GM10266 (cell line): ENCODE measurements at regions not wholly inside any gene's neighbourhood (a gene's known extent, or its start where the extent isn't known, plus 50 kb on each side); places are given as distances from the start of the nearest gene placed in this dataset.
"Not testable (repeated sequence)": the region's sequence is repeated elsewhere in the genome, so short reads cannot be mapped to it uniquely, and the experiment has no call there.

Experiments used
- DNase-seq: peaks from one replicate; pipeline ENCODE4 v3.0.0; 2012; ENCODE audit errors: extremely low spot score
- CTCF ChIP-seq: IDR thresholded peaks from 2 replicates; pipeline ENCODE4 v1.5.1; 2012; ENCODE audit warnings: mild to moderate bottlenecking, low read depth; ENCODE audit not compliant: control insufficient read depth, insufficient read depth; ENCODE audit errors: missing control alignments

- DNase-seq, result no peak
- TF ChIP-seq CTCF, result no peak
Measured at GRCh38 chr6:92404281-92404680, 1015.1 kb downstream of the EPHA7 start.

GRCh38 chr6:92399911-92400310 is 1019.4 kb downstream of the EPHA7 start:
- DNase-seq, result no peak
- TF ChIP-seq CTCF, result no peak

GRCh38 chr6:92388706-92389105 is 1030.7 kb downstream of the EPHA7 start:
- not testable (repeated sequence) for DNase-seq

GRCh38 chr6:92380803-92381601 is 1038.4 kb downstream of the EPHA7 start:
- DNase-seq, result no peak
- TF ChIP-seq CTCF, result no peak

- DNase-seq, result no peak
- no peak for TF ChIP-seq CTCF
Measured at GRCh38 chr6:92377137-92377536, 1042.2 kb downstream of the EPHA7 start.

- no peak for DNase-seq
- TF ChIP-seq CTCF, result no peak
Measured at GRCh38 chr6:92376691-92377090, 1042.7 kb downstream of the EPHA7 start.

- no peak for TF ChIP-seq CTCF
- no peak for DNase-seq
Measured at GRCh38 chr6:92371211-92372208, 1047.8 kb downstream of the EPHA7 start.
